Spleen (tissue), 7 donors: ENCODE measurements at regions not wholly inside any gene's neighbourhood (a gene's known extent, or its start where the extent isn't known, plus 50 kb on each side); places are given as distances from the start of the nearest gene placed in this dataset.

Experiments used
- CTCF ChIP-seq, 11 experiments: fragments of 200-600 bp in 7 of 11; fragments of 450-650 bp in 4 of 11; sonication (generic) in 4 of 11; IDR thresholded peaks in 8 of 11; conservative IDR thresholded peaks in 3 of 11; 1 replicate in 7 of 11; 2 replicates in 4 of 11; pipeline versions ENCODE4 v1.4.0 to v1.8.0; 2016 to 2021; ENCODE audit warnings: antibody characterized with exemption in 11 of 11, inconsistent platforms in 4 of 11, mild to moderate bottlenecking in 1 of 11
- POLR2A ChIP-seq, 3 donors: fragments of 450-650 bp; IDR thresholded peaks; one replicate each; pipeline ENCODE4 v1.5.1; 2017; ENCODE audit warnings: antibody characterized with exemption in 3 of 3, mild to moderate bottlenecking in 1 of 3
- POLR2AphosphoS5 ChIP-seq, 3 donors: sonication (generic); formaldehyde crosslinking; IDR thresholded peaks; one replicate each; pipeline ENCODE4 v1.5.1; 2017; ENCODE audit warnings: antibody characterized with exemption in 3 of 3
- donor health status: DM: no; HTN: no; CAD: no; lungs with moderate emphysema.
- donor health status: DM: no; HTN: no; CAD: no.
- donor health status: DM: no; HTN: no; CAD: no.

GRCh38 chr12:11500861-11501230 lies 105.5 kb upstream of the PRB2 start:
- TF ChIP-seq POLR2AphosphoS5 (IDR thresholded peaks at IDR 0.05) (no peak), CTCF (IDR thresholded peaks at IDR 0.05 in 8 of 11, conservative IDR thresholded peaks at IDR 0.05 in 3 of 11) (no peak), POLR2A (IDR thresholded peaks at IDR 0.05) (no peak)
